ENCODE measurements at regions not wholly inside any gene's neighbourhood (a gene's known extent, or its start where the extent isn't known, plus 50 kb on each side); places are given as distances from the start of the nearest gene placed in this dataset.

- Histone ChIP-seq H3K4me3 (ENCODE audit: low read depth, low read length, poor library complexity, severe bottlenecking) (no peak overlapping the region), H3K9me3 (ENCODE audit: low read depth, low read length, poor library complexity, severe bottlenecking) (no peaks in the 10 kb centered on the region), H3K27me3 (replicated peaks; ENCODE audit: insufficient read depth, low read depth, low read length, poor library complexity) (peaks cover 19% of the 10 kb centered on the region), H3K36me3 (ENCODE audit: insufficient read depth, low read length, poor library complexity, severe bottlenecking) (no peaks in the 10 kb centered on the region), H3K4me1 (ENCODE audit: insufficient read depth, low read length, poor library complexity, severe bottlenecking) (no peaks in the 10 kb centered on the region), H3K27ac (ENCODE audit: low read depth, low read length, poor library complexity, severe bottlenecking) (no peak overlapping the region)
- BruUV-seq (replicated peaks), result no TSS peak
- ChIA-PET CTCF (no interaction called here), POLR2A (ENCODE audit: low non-redundant PET) (no interaction called here)
- no peak for DNase-seq (ENCODE audit: low spot score)
- TF ChIP-seq CTCF (conservative IDR thresholded peaks at IDR 0.05; ENCODE audit: low read depth, low read length), result no peak
- TF ChIP-seq EZH2 (IDR thresholded peaks at IDR 0.05; ENCODE audit: borderline replicate concordance, low read depth, low read length, poor library complexity, severe bottlenecking), result no peak
- intact Hi-C loops (cut with micrococcal nuclease; ENCODE audit: unreplicated experiment), result no loop called here
Observed at GRCh38 chr13:111561091-111561781, 240.8 kb downstream of the TEX29 start.

GRCh38 chr13:111562716-111563115 lies 242.3 kb downstream of the TEX29 start:
- POLR2A ChIA-PET (ENCODE audit: low non-redundant PET), result interaction anchor here (0.7 kb wide), 1 partner anchor 46 kb away, joined by 7 read pairs; no protein-coding TSS in a partner anchor
- H3K4me1 ChIP-seq (ENCODE audit: insufficient read depth, low read length, poor library complexity, severe bottlenecking), result no peaks in the 10 kb centered on the region
- H3K9me3 ChIP-seq (ENCODE audit: low read depth, low read length, poor library complexity, severe bottlenecking), result no peaks in the 10 kb centered on the region
- TF ChIP-seq CTCF (conservative IDR thresholded peaks at IDR 0.05; ENCODE audit: low read depth, low read length), result no peak
- TF ChIP-seq EZH2 (IDR thresholded peaks at IDR 0.05; ENCODE audit: borderline replicate concordance, low read depth, low read length, poor library complexity, severe bottlenecking), result no peak
- H3K27ac ChIP-seq (ENCODE audit: low read depth, low read length, poor library complexity, severe bottlenecking), result no peak overlapping the region
- DNase-seq (ENCODE audit: low spot score), result no peak
- no peak overlapping the region for H3K4me3 ChIP-seq (ENCODE audit: low read depth, low read length, poor library complexity, severe bottlenecking)
- CTCF ChIA-PET, result no interaction called here
- no TSS peak for BruUV-seq (replicated peaks)
- intact Hi-C loops (cut with micrococcal nuclease; ENCODE audit: unreplicated experiment), result no loop called here
- H3K36me3 ChIP-seq (ENCODE audit: insufficient read depth, low read length, poor library complexity, severe bottlenecking), result no peaks in the 10 kb centered on the region
- H3K27me3 ChIP-seq (replicated peaks; ENCODE audit: insufficient read depth, low read depth, low read length, poor library complexity), result peaks cover 18% of the 10 kb centered on the region

- CTCF ChIA-PET, result no interaction called here
- no peak for DNase-seq (ENCODE audit: low spot score)
- Histone ChIP-seq H3K27me3 (replicated peaks; ENCODE audit: insufficient read depth, low read depth, low read length, poor library complexity) (peaks cover 11% of the 10 kb centered on the region), H3K4me3 (ENCODE audit: low read depth, low read length, poor library complexity, severe bottlenecking) (no peak overlapping the region), H3K36me3 (ENCODE audit: insufficient read depth, low read length, poor library complexity, severe bottlenecking) (no peaks in the 10 kb centered on the region), H3K27ac (ENCODE audit: low read depth, low read length, poor library complexity, severe bottlenecking) (no peak overlapping the region), H3K9me3 (ENCODE audit: low read depth, low read length, poor library complexity, severe bottlenecking) (no peaks in the 10 kb centered on the region), H3K4me1 (ENCODE audit: insufficient read depth, low read length, poor library complexity, severe bottlenecking) (no peaks in the 10 kb centered on the region)
- TF ChIP-seq CTCF (conservative IDR thresholded peaks at IDR 0.05; ENCODE audit: low read depth, low read length) (no peak), EZH2 (IDR thresholded peaks at IDR 0.05; ENCODE audit: borderline replicate concordance, low read depth, low read length, poor library complexity, severe bottlenecking) (no peak)
- POLR2A ChIA-PET (ENCODE audit: low non-redundant PET), result no interaction called here
- intact Hi-C loops (cut with micrococcal nuclease; ENCODE audit: unreplicated experiment), result no loop called here
- no TSS peak for BruUV-seq (replicated peaks)
Observed at GRCh38 chr13:111564606-111565005, 244.2 kb downstream of the TEX29 start.
